GM19455 (cell line): ENCODE measurements at regions not wholly inside any gene's neighbourhood (a gene's known extent, or its start where the extent isn't known, plus 50 kb on each side); places are given as distances from the start of the nearest gene placed in this dataset.
A peak's percentile ranks its signal among the peaks of the same experiment; 100 is the strongest.
"Not testable (repeated sequence)": the region's sequence is repeated elsewhere in the genome, so short reads cannot be mapped to it uniquely, and the experiment has no call there.

Experiments
- ATAC-seq: cut with Tn5 transposase; IDR thresholded peaks from one replicate; pipeline ENCODE4 v1.9.1; 2021; ENCODE audit not compliant: unreplicated experiment

GRCh38 chr6:27775138-27775795, 136.9 kb downstream of the OR2B2 start:
- ATAC-seq, result not testable (repeated sequence)

- not testable (repeated sequence) for ATAC-seq
These were observed 138.0 kb downstream of the OR2B2 start for GRCh38 chr6:27774264-27774600.

- ATAC-seq, result not testable (repeated sequence)
These were observed 138.5 kb downstream of the OR2B2 start for GRCh38 chr6:27773542-27774263.

- ATAC-seq, result peak; percentile 83
These were observed 139.8 kb downstream of the OR2B2 start for GRCh38 chr6:27772261-27773001.

GRCh38 chr6:27771235-27771634, 141.0 kb downstream of the OR2B2 start:
- ATAC-seq, result no peak

- ATAC-seq, result no peak
These were observed 141.5 kb downstream of the OR2B2 start for GRCh38 chr6:27770724-27771123.

- ATAC-seq, result no peak
These were observed 143.6 kb downstream of the OR2B2 start for GRCh38 chr6:27768556-27768955.

GRCh38 chr6:27767851-27768250, 144.3 kb downstream of the OR2B2 start:
- no peak for ATAC-seq

- no peak for ATAC-seq
These were observed 145.8 kb downstream of the OR2B2 start for GRCh38 chr6:27766405-27766804.

- no peak for ATAC-seq
These were observed 147.1 kb downstream of the OR2B2 start for GRCh38 chr6:27765028-27765590.

- ATAC-seq, result no peak
These were observed 150.8 kb downstream of the OR2B2 start for GRCh38 chr6:27761391-27761790.

- ATAC-seq, result no peak
These were observed 151.7 kb downstream of the OR2B2 start for GRCh38 chr6:27760464-27760863.

GRCh38 chr6:27759930-27760329, 152.3 kb downstream of the OR2B2 start:
- no peak for ATAC-seq

GRCh38 chr6:27758491-27758890, 153.7 kb downstream of the OR2B2 start:
- ATAC-seq, result no peak

- no peak for ATAC-seq
These were observed 154.9 kb downstream of the OR2B2 start for GRCh38 chr6:27757307-27757706.

GRCh38 chr6:27755768-27756167, 156.4 kb downstream of the OR2B2 start:
- ATAC-seq, result no peak

- no peak for ATAC-seq
These were observed 157.8 kb downstream of the OR2B2 start for GRCh38 chr6:27754408-27754782.

- peak; percentile 52 for ATAC-seq
These were observed 158.4 kb downstream of the OR2B2 start for GRCh38 chr6:27753668-27754407.

- peak; percentile 58 for ATAC-seq
These were observed 159.9 kb downstream of the OR2B2 start for GRCh38 chr6:27752038-27752885.

- no peak for ATAC-seq
These were observed 163.5 kb downstream of the OR2B2 start for GRCh38 chr6:27748661-27749060.
